Uterus (tissue), 3 donors: ENCODE measurements at regions not wholly inside any gene's neighbourhood (a gene's known extent, or its start where the extent isn't known, plus 50 kb on each side); places are given as distances from the start of the nearest gene placed in this dataset.

ENCODE experiments used
- DNase-seq, 2 donors: peaks; one replicate each; pipeline ENCODE4 v3.0.0-alpha.2; 2019 to 2020
- H3K27ac ChIP-seq, 2 donors: fragments of 200-600 bp; sonication (generic); 1 replicate in 1 of 2; 2 replicates in 1 of 2; pipeline ENCODE4 v1.5.1; 2016 to 2018
- H3K27me3 ChIP-seq, 2 donors: fragments of 200-600 bp; sonication (generic); one replicate each; pipeline ENCODE4 v1.5.1; 2018 to 2019; ENCODE audit warnings: control low read depth in 1 of 2
- H3K36me3 ChIP-seq, 2 donors: fragments of 200-600 bp; sonication (generic); one replicate each; pipeline ENCODE4 v1.5.1; 2019; ENCODE audit warnings: control low read depth in 1 of 2
- H3K4me1 ChIP-seq, 2 donors: fragments of 200-600 bp; sonication (generic); one replicate each; pipeline ENCODE4 v1.5.1; 2018 to 2019; ENCODE audit warnings: control low read depth in 1 of 2
- H3K4me3 ChIP-seq, 2 donors: fragments of 200-600 bp; sonication (generic); 1 replicate in 1 of 2; 2 replicates in 1 of 2; pipeline ENCODE4 v1.5.1; 2018 to 2019; ENCODE audit warnings: mild to moderate bottlenecking in 1 of 2
- H3K9me3 ChIP-seq, 2 donors: fragments of 200-600 bp; sonication (generic); one replicate each; pipeline ENCODE4 v1.5.1; 2019; ENCODE audit warnings: control low read depth in 1 of 2
- CTCF ChIP-seq, 4 experiments: fragments of 200-600 bp in 2 of 4; fragments of 450-650 bp in 2 of 4; sonication (generic) in 2 of 4; IDR thresholded peaks; one replicate each; pipeline ENCODE4 v1.5.1; 2016 to 2019; ENCODE audit warnings: antibody characterized with exemption in 4 of 4, mild to moderate bottlenecking in 2 of 4, moderate library complexity in 1 of 4
- POLR2A ChIP-seq, 2 donors: fragments of 450-650 bp; IDR thresholded peaks; one replicate each; pipeline ENCODE4 v1.6.1; 2016; ENCODE audit warnings: antibody characterized with exemption in 2 of 2, mild to moderate bottlenecking in 1 of 2, moderate library complexity in 1 of 2
- intact Hi-C: fragments of 100-400 bp; cut with DNase I; formaldehyde crosslinking; loops from one replicate; pipeline ENCODE4 v1.15.1; 2023; ENCODE audit warnings: low total_unique reads
- donor health status: DM: yes; HTN: yes; CAD: no.

- intact Hi-C loops = no loop called here
- H3K36me3 ChIP-seq = no peaks in the 10 kb centered on the region
Measured at GRCh38 chr5:92505145-92505544, 1075.9 kb downstream of the NR2F1-AS1 start.

GRCh38 chr5:92504346-92504745 is 1076.7 kb downstream of the NR2F1-AS1 start:
- no peak for DNase-seq
- H3K27me3 ChIP-seq = no peaks in the 10 kb centered on the region
- H3K4me3 ChIP-seq = no peak overlapping the region
- H3K36me3 ChIP-seq = no peaks in the 10 kb centered on the region
- no peaks in the 10 kb centered on the region for H3K4me1 ChIP-seq
- H3K9me3 ChIP-seq = no peaks in the 10 kb centered on the region
- H3K27ac ChIP-seq = no peak overlapping the region
- intact Hi-C loops = no loop called here
- no peak for TF ChIP-seq CTCF (IDR thresholded peaks at IDR 0.05)
- TF ChIP-seq POLR2A (IDR thresholded peaks at IDR 0.05) = no peak

More at GRCh38 chr5:92505145-92505544, 1075.9 kb downstream of the NR2F1-AS1 start:
- H3K27me3 ChIP-seq = no peaks in the 10 kb centered on the region
- H3K9me3 ChIP-seq = peaks cover 0 to 5% of the 10 kb centered on the region in 2 donors
- H3K4me1 ChIP-seq = no peaks in the 10 kb centered on the region
- H3K4me3 ChIP-seq = no peak overlapping the region
- no peak overlapping the region for H3K27ac ChIP-seq
- no peak for TF ChIP-seq CTCF (IDR thresholded peaks at IDR 0.05)
- TF ChIP-seq POLR2A (IDR thresholded peaks at IDR 0.05) = no peak
- no peak for DNase-seq

- no peak for DNase-seq
- Histone ChIP-seq H3K9me3 (no peaks in the 10 kb centered on the region), H3K4me1 (no peaks in the 10 kb centered on the region), H3K27me3 (no peaks in the 10 kb centered on the region), H3K36me3 (no peaks in the 10 kb centered on the region), H3K27ac (no peak overlapping the region), H3K4me3 (no peak overlapping the region)
- intact Hi-C loops = no loop called here
- TF ChIP-seq POLR2A (IDR thresholded peaks at IDR 0.05) (no peak), CTCF (IDR thresholded peaks at IDR 0.05) (no peak)
Measured at GRCh38 chr5:92500752-92501151, 1080.3 kb downstream of the NR2F1-AS1 start.

GRCh38 chr5:92496545-92496944 is 1084.5 kb downstream of the NR2F1-AS1 start:
- DNase-seq = no peak
- TF ChIP-seq POLR2A (IDR thresholded peaks at IDR 0.05) = no peak
- no peak for TF ChIP-seq CTCF (IDR thresholded peaks at IDR 0.05)
- H3K9me3 ChIP-seq = no peaks in the 10 kb centered on the region
- no peaks in the 10 kb centered on the region for H3K36me3 ChIP-seq
- intact Hi-C loops = no loop called here
- no peaks in the 10 kb centered on the region for H3K27me3 ChIP-seq
- H3K27ac ChIP-seq = no peak overlapping the region
- H3K4me1 ChIP-seq = no peaks in the 10 kb centered on the region
- no peak overlapping the region for H3K4me3 ChIP-seq

GRCh38 chr5:92494508-92494907 is 1086.5 kb downstream of the NR2F1-AS1 start:
- Histone ChIP-seq H3K27ac (no peak overlapping the region), H3K27me3 (no peaks in the 10 kb centered on the region), H3K36me3 (no peaks in the 10 kb centered on the region), H3K4me1 (no peaks in the 10 kb centered on the region), H3K4me3 (no peak overlapping the region), H3K9me3 (no peaks in the 10 kb centered on the region)
- intact Hi-C loops = no loop called here
- DNase-seq = no peak
- TF ChIP-seq POLR2A (IDR thresholded peaks at IDR 0.05) = no peak
- no peak for TF ChIP-seq CTCF (IDR thresholded peaks at IDR 0.05)
